ENCODE measurements at regions not wholly inside any gene's neighbourhood (a gene's known extent, or its start where the extent isn't known, plus 50 kb on each side); places are given as distances from the start of the nearest gene placed in this dataset.
"Not testable (repeated sequence)": the region's sequence is repeated elsewhere in the genome, so short reads cannot be mapped to it uniquely, and the experiment has no call there.

GRCh38 chr10:80697926-80698325, 160.2 kb downstream of the SH2D4B start:
- ATAC-seq (peak; percentile 24), DNase-seq (no peak)
- intact Hi-C loops (cut with DNase I, micrococcal nuclease): no loop called here

- peak; percentile 79 for ATAC-seq
- intact Hi-C loops (cut with DNase I, micrococcal nuclease): no loop called here
- peak; percentile 49 to 83 for DNase-seq
Measured at GRCh38 chr10:80699602-80700039, 161.9 kb downstream of the SH2D4B start.

GRCh38 chr10:80700252-80700651, 162.6 kb downstream of the SH2D4B start:
- DNase-seq: no peak
- no peak for ATAC-seq
- intact Hi-C loops (cut with DNase I, micrococcal nuclease): no loop called here

DNA sequence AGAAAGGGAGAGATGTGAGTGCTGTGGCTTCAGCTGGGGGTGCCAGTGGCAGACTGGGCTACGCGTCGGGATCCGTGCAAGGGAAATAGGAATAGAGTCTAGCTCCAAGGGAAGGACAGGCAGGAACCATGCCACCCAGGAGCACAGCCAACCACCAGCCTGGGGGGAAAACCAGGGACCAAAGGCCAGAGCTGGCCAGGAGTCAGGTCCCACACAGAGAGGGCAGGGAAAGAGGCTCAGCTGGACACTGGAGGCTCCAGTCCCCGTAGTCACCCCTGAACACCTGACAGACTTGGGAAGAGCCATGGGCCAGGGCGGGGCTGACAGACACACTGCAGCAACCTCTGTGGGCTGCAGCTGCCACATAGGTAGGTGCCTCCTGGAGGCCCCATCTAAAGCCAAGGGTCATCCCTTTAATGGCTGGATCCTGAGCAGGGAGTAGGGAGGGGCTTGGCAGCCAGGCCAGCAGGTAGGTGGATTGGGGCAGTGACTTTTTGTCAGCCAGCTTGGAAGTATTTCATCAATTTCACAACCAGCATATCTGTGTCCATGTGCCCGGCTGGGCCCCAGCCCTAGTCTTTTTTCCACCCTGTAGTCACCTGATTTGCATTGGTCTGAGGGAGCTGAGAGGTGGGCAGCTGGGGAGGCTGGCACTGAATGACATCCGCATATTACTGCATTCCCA, 163.2 kb downstream of the SH2D4B start:
- no peak for DNase-seq
- no peak for ATAC-seq
- intact Hi-C loops (cut with DNase I, micrococcal nuclease): no loop called here

- no peak for ATAC-seq
- intact Hi-C loops (cut with DNase I, micrococcal nuclease): no loop called here
Measured at GRCh38 chr10:80701706-80702105, 164.0 kb downstream of the SH2D4B start.

DNA sequence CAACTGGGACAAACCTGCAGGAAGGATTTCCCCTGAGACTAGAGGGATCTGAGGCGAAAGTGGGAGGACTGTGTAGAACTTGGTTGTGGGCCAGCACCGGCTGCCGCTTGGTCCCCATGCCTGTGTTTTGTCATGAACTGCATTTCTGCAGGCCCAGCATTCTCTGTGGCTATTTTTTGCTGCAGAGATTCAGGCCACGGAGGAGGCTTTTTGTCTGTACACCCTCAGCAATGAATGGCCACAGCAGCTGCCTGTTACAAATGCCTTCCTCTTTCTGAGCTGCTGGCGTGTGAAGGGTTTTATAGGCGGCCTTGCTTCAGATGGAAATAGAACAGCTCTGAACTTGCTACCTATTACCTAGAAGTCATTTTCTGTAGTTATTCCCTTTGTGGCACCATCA, 164.4 kb downstream of the SH2D4B start:
- intact Hi-C loops (cut with DNase I, micrococcal nuclease): no loop called here
- no peak for ATAC-seq
- DNase-seq: no peak

More at GRCh38 chr10:80701706-80702105, 164.0 kb downstream of the SH2D4B start:
- no peak for DNase-seq

- ATAC-seq (no peak), DNase-seq (no peak)
- intact Hi-C loops (cut with DNase I, micrococcal nuclease): no loop called here
Measured at GRCh38 chr10:80705899-80706298, 168.2 kb downstream of the SH2D4B start.

DNA sequence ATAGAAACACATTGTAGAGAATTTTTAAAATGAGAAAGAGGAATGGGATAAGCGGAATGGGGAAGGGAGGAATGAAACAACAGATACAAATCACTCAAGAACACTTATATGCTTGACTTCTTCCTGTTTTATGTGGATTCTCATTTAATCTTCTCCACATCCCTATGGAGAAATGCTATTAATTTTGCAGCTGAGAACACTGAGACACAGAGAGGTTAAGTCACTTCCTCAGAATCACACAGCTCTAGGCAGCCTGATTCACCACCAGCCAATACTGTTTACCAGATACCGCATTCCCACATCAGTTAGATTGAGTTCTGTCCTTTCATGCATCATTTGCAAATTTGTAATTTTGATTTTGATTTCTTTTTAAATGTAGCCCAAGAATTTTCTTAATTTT, 170.5 kb downstream of the SH2D4B start:
- DNase-seq (no peak), ATAC-seq (no peak)
- intact Hi-C loops (cut with DNase I, micrococcal nuclease): no loop called here

GRCh38 chr10:80708808-80709207, 171.1 kb downstream of the SH2D4B start:
- ATAC-seq (no peak), DNase-seq (no peak)
- intact Hi-C loops (cut with DNase I, micrococcal nuclease): no loop called here

DNA sequence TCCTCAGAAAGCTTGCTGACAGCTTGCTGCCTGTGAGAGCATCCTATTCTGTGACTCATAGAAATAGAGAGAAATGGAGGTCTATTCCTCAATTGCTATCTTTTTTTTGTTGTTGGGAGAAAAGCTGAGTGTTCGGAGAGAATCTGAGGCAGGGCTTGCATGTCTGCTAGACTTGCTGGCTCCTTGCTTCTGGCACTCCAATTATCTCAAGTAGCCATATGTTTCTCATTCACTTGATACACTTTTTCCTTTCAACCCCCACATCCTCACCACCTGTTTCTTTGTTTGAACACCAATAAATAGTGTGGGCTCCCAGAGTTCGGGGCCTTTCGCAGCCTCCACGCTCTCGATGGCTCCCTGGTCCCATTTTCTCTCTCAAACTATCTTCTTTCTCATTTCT, 172.2 kb downstream of the SH2D4B start:
- DNase-seq (no peak), ATAC-seq (no peak)
- intact Hi-C loops (cut with DNase I, micrococcal nuclease): no loop called here

DNA sequence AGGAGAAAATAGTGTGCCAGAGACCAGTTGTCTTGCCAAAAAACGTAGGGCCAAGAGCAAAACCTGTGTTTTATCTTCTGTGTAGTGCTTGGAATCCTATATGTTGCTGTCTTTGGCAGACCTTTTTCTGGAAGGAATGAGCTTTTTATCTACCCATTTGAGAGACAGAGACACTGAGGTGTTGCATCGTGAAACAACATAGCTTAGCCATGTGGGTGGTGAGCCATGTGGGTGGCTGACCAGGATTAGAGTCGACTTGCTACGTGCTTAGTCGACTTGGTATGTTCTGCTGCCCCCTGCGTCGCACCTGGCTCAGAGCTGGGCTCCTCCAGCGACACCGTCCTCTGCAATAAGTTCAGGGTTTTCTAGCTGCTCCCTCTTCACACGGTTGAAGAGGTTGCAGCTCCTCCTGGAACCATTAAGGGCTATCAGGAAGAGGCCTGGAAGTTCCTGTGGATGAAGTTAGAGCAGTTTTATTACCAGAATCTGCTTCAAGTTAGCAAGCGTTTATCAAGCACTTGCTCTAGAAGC, 175.8 kb downstream of the SH2D4B start:
- DNase-seq: no peak
- no peak for ATAC-seq
- intact Hi-C loops (cut with DNase I, micrococcal nuclease): no loop called here

DNA sequence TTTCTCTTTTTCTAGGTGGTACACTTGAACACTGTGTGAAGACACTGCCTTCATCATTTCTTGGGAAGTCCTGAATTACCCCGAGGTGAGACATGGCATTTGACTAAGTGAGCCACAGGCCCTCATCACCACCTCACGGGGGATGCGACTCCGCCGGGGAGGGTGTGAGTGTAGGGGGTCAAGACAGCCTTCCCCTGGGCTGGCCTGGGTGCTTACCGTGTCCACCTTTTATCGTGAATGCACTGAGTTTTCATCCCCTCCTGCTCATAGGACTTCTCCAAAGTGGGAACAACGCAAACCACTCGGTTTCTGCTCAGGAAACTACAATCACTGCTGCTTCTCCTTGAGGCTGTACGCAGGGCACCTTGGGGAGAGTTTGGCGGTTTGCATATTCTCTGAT, 176.9 kb downstream of the SH2D4B start:
- ATAC-seq: no peak
- intact Hi-C loops (cut with DNase I, micrococcal nuclease): no loop called here

DNA sequence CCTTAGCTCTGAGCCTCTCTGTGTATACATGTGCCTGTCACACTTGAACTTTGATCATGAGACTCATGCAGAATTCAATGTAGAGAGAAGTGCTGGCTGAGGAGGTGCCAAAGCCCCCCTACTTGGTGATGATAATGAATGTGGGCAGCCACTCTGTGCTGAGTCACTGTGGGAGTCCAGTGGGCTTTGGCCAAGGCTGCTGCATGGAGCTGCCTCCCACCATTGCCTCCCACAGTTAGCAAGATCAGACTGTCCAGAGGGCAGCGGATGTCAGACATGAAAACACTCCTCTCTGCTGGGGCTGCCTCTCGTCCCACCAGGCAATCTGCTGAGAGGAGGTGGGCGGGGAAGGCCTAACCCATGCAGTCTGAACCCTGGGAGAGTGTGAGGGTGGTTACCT, 180.3 kb downstream of the SH2D4B start:
- DNase-seq (no peak), ATAC-seq (no peak)
- intact Hi-C loops (cut with DNase I, micrococcal nuclease): no loop called here

More for the DNA sequence above, 176.9 kb downstream of the SH2D4B start:
- DNase-seq: no peak

DNA sequence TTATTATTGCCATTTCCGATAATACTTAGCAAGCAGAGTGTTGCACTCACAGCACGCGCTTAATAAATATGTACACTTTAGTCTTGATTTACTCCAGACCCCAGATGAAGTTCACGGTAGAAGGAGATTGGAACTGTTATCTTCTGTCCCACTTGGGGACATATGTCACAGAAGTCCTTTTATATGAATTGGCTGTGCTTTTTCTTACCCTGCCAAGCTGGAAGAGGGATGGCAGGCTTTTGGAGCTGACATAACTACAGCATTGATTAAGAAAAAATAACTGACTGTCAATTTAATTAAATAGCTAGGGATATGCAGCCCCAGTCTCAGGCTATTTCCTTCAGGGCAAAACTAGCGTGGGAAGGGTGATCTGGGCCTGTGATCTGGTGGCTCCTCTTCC, 182.2 kb downstream of the SH2D4B start:
- intact Hi-C loops (cut with DNase I, micrococcal nuclease): no loop called here
- DNase-seq (no peak), ATAC-seq (no peak)

DNA sequence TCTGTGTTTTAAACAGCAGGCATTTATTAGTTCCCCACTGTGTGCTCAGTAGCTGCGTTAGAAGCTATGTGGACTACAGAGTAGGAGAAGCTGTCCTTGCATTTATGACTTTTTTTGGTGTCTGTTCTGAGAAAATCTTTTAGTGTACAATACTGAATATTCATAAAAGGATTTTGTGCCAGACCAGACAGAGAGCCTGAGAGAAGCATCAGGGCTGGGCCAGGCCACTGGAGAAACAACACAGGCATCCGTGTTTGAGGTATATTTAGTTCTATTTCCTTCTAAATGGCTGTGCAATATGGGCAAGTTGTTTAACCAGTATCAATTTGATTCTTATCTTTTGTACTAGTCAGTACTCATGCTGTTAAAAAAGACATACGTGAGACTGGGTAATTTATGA, 182.8 kb downstream of the SH2D4B start:
- intact Hi-C loops (cut with DNase I, micrococcal nuclease): no loop called here
- ATAC-seq (no peak), DNase-seq (no peak)

GRCh38 chr10:80728354-80728753, 190.7 kb downstream of the SH2D4B start:
- intact Hi-C loops (cut with DNase I, micrococcal nuclease); ATAC-seq; DNase-seq: not testable (repeated sequence)

GRCh38 chr10:80729896-80730295, 192.2 kb downstream of the SH2D4B start:
- ATAC-seq (no peak), DNase-seq (no peak)
- intact Hi-C loops (cut with DNase I, micrococcal nuclease): no loop called here

DNA sequence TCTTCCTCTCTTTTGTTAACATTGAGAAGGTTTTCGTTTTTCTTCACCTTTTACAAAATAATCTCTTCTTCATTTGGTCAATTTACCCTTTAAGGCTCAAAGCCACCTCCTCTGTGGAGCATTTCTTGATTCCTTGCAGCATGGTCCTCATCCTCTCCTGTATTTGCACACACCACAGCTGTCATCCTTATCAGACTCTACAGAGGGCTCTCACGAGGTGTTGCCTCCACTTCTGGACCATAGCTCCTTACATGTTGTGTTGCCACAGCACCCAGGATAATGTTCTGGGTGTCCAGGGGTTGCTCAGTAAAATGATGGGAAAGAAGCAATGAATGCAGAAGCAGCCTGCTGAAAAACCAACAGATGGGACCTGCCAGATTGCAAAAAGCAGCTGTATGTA, 192.8 kb downstream of the SH2D4B start:
- intact Hi-C loops (cut with DNase I, micrococcal nuclease): no loop called here
- ATAC-seq (no peak), DNase-seq (no peak)

DNA sequence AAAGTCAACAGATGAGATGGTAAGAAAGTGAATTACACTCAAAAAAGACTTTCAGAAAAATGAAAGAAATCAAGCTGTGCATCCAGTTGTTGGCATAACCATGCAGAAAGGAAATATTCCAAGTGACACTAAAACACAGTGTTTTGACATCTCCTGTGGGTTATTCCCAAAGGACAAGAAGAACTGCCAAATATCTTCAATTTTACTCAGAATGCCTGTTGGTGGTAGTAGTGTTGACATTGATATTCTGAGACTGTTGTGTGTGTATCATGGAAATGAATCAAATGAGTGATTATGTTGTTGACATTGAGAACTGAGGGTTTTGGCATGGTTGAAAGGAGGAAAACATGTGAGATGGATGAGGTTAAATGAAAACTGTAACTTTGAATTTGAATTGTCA, 196.9 kb downstream of the SH2D4B start:
- no peak for ATAC-seq
- intact Hi-C loops (cut with DNase I, micrococcal nuclease): no loop called here
- DNase-seq: no peak

DNA sequence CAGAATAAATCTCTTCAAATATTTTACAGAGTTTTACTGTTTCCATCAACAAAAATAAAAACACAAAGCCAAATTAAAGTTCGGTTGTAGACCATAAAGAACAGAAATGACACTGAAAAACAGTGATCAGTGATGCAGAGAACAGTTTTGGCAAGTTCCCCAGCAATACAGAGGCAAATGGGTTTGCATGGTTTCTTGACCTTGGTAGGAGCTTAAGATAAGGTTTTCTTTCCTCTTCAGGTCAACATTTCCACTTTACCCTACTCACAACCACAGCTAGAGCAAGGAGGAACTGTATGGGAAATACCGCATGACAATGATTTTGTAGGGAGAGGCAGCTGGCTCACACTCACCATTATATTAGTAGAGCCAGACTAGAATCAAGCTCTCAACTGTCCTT, 199.5 kb downstream of the SH2D4B start:
- intact Hi-C loops (cut with DNase I, micrococcal nuclease): no loop called here
- DNase-seq: no peak
- ATAC-seq: no peak

DNA sequence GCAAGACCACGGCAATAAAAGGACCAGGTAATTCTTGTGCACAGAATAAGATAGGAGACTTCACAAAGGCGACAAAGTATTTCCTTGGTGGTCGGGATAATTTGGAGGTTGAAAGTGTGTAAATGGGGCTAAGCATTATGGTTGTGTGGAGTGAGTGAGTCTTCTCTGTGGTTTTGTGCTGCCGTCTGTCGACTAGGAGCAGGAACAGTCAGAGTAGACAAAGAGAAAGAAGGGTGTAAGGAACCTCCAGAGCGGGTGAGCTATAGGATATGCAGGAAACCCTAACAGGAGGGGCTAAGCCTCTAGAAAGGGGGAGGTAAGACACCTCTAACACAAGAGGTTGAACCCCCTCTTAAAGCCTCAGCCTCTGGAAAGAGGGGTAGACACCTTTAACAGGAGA, 201.6 kb downstream of the SH2D4B start:
- intact Hi-C loops (cut with DNase I, micrococcal nuclease): no loop called here
- ATAC-seq: no peak

More for the DNA sequence above, 201.6 kb downstream of the SH2D4B start:
- no peak for DNase-seq
